GM10266 (cell line): ENCODE measurements at regions not wholly inside any gene's neighbourhood (a gene's known extent, or its start where the extent isn't known, plus 50 kb on each side); places are given as distances from the start of the nearest gene placed in this dataset.

ENCODE experiments used
- DNase-seq: peaks from one replicate; pipeline ENCODE4 v3.0.0; 2012; ENCODE audit errors: extremely low spot score
- CTCF ChIP-seq: IDR thresholded peaks from 2 replicates; pipeline ENCODE4 v1.5.1; 2012; ENCODE audit warnings: mild to moderate bottlenecking, low read depth; ENCODE audit not compliant: control insufficient read depth, insufficient read depth; ENCODE audit errors: missing control alignments

- no peak for DNase-seq
- TF ChIP-seq CTCF, result no peak
Observed at GRCh38 chr9:118023644-118024043, 319.4 kb downstream of the TLR4 start.

- no peak for TF ChIP-seq CTCF
- no peak for DNase-seq
Observed at GRCh38 chr9:118028225-118028624, 324.0 kb downstream of the TLR4 start.

- TF ChIP-seq CTCF, result no peak
- no peak for DNase-seq
Observed at GRCh38 chr9:118029425-118029824, 325.2 kb downstream of the TLR4 start.

- TF ChIP-seq CTCF, result no peak
- DNase-seq, result no peak
Observed at GRCh38 chr9:118034701-118035100, 330.5 kb downstream of the TLR4 start.

GRCh38 chr9:118038713-118039112, 334.5 kb downstream of the TLR4 start:
- DNase-seq, result no peak
- TF ChIP-seq CTCF, result no peak

- no peak for TF ChIP-seq CTCF
- no peak for DNase-seq
Observed at GRCh38 chr9:118058227-118058626, 354.0 kb downstream of the TLR4 start.

- no peak for DNase-seq
- no peak for TF ChIP-seq CTCF
Observed at GRCh38 chr9:118059484-118060278, 355.5 kb downstream of the TLR4 start.
